ENCODE measurements at regions not wholly inside any gene's neighbourhood (a gene's known extent, or its start where the extent isn't known, plus 50 kb on each side); places are given as distances from the start of the nearest gene placed in this dataset.
"Not testable (repeated sequence)": the region's sequence is repeated elsewhere in the genome, so short reads cannot be mapped to it uniquely, and the experiment has no call there.

GRCh38 chr3:194051366-194052149 is 84.4 kb upstream of the HES1 start:
- no peak for DNase-seq

DNA sequence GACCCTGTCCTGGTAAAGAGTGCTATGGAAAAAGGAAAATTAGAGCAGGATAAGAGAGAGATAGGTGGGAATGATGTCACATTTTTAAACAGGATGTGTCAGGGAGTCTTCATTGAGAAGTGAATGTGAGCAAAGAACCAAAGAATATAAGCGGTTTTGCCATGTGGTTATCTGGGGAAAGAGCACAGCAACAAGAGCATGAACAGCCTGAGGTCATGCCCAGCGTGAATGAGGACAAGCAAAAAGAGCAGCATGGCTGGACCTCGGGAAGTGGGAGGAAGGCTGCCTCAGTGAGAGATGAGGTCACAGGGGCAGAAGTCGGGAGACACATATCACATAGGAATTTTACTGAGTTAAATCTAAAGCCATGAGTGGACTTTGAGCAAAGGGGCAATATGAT is 82.8 kb upstream of the HES1 start:
- no peak for DNase-seq

GRCh38 chr3:194054016-194054415 is 81.9 kb upstream of the HES1 start:
- no peak for DNase-seq

DNA sequence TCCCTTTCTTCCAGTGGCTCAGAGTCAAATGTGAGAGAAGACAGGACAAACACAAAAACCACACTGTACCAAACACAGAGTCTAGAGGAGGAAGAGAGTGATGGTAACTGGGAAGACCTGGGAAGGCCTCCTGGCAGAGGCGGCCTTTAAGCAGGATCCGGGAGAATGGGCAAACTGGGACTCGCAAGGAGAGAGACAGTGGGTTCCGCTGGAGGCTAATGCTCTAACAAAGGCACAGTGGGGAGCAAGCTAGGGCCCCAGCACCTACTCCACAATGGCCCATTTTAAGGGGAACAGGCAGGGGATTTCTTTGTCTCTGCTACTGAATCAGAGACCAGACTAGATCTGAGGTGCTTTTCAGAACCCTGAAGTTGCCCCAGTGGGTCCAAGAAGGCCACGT is 81.4 kb upstream of the HES1 start:
- no peak for DNase-seq

GRCh38 chr3:194054961-194055360 is 81.0 kb upstream of the HES1 start:
- no peak for DNase-seq

- not testable (repeated sequence) for DNase-seq
Observed at GRCh38 chr3:194056323-194056722, 79.6 kb upstream of the HES1 start.

DNA sequence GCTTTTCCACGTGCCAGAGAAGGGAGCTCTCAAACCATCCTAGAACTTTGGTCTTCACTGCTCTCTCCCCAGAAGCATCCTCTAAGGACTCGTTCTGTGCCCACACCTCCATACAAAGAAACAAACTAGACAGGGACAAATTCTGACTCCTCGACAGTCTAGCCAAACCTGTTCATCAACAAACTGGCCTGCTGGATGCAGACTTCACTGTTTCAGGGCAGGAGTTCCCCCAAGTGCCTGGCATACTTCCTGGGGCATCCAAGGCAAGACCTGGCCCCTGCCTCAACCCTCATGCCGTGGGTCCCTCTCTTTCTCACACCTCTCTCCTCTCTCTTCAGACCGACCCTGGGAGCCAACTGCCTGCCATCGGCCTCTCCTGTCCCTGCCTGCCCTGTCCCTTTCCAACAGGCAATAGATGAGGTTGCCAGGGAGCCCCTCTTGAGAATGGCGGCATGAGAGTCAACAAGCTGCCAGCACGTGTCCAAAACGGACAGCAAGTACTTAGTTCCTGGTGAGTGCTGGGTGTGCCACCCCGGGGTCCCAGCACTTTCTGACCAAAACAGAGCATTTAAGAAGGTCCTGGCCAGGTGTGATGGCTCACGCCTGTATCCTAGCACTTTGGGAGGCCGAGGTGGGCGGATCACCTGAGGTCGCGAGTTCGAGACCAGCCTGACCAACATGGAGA is 79.1 kb upstream of the HES1 start:
- no peak for DNase-seq

DNA sequence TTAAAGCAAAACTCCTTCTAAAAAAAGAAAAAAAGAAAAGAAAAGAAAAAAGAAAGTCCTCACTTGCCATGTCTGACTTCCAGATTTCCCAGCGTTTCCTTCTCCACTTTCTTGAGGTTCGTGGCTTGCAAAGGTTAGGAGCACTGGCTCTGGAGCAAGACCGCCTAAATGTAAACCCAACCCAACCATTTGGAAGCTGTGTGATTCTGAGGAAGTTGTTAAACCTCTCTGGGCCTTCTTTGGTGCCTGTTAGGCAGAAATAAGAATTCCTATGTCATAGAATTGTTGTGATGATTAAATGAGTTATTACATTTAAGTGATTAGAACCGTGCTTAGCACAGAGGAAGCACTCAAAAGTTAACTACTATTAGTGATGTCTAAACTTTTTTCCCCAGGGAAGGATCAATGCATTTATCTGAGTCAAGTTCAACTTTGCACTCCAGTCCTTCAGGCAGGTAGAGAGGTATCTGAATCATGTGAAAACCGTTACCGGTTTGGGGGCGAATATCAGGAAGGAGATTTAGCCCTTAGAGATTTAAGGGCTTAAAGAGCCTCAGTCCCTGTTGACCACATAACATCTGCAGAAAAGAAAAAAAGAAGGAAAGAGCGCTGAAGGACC is 78.3 kb upstream of the HES1 start:
- DNase-seq: no peak

DNA sequence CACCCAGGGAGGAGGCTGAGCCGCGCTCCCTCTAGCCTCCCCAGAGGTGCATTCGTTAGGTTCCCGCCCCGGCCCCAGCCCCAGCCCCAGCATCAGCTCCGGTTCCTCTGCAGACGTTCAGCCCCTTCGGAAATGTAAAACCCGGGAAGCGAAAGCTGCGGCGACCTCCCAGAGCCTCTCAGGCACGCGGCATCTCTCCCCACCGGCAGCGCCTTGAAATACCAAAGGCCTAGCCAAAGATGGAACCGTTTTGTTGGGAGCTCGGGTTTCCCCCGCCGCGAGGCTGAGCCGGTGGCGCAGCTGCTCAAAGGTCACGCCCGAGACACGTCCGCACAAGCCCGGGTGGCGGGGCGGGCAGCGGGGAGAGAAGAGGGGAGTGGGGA is 77.8 kb upstream of the HES1 start:
- DNase-seq: peak; percentile 6

DNA sequence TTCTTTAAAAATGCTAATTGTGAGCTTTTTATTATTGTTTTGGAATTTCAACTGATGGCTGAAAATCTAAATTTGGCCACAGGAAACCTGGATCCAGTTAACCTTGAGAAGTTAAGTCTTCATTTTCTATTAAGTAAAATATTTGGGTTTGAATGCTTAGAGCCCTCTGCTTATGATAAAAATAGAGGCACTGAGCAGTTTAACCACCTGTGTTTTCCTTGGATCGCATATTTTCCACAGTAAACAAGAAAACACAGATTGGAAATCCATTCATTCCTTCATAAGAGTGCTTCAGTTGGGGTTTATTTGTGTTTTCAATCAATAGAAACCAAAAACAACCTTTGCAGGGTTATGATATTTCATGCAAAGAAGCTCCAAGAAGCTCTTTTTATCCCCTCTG is 77.2 kb upstream of the HES1 start:
- DNase-seq: no peak

- DNase-seq: no peak
Observed at GRCh38 chr3:194061421-194062030, 74.4 kb upstream of the HES1 start.

DNA sequence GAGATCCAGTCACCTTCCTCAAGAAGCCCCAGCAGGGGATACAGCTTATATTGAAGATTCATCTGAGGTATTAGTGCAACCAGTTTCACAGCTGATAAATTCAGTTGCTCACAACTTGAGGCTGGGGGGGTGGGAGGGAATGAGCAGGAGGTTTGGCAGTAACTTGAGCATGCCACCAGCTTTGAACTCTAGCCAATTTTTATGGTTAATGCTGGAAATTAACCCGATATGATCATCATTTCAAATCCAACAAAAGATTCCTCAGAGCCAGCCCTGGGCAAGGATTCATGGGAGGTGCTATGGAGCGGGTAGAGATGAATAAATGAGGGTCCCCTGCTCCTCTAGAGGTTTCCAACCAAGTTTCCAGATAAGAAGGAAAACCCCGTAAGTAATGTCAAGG is 73.1 kb upstream of the HES1 start:
- DNase-seq: no peak

- DNase-seq: no peak
Observed at GRCh38 chr3:194064380-194065332, 71.3 kb upstream of the HES1 start.

DNA sequence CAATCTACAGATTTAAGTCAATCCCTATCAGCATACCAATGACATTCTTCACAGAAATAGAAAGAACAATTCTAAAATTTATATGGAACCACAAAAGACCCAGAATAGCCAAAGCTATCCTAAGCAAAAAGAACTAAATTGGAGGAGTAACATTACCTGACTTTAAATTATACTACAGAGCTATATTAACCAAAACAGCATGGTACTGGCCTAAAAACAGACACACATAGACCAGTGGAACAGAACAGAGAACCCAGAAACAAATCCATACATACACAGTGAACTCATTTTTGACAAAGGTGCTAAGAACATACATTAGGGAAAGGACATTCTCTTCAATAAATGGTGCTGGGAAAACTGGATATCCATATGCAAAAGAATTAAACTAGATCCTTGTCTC is 68.6 kb upstream of the HES1 start:
- DNase-seq: not testable (repeated sequence)

GRCh38 chr3:194067949-194068362 is 68.0 kb upstream of the HES1 start:
- no peak for DNase-seq

GRCh38 chr3:194069421-194070219 is 66.3 kb upstream of the HES1 start:
- DNase-seq: peak; percentile 41

DNA sequence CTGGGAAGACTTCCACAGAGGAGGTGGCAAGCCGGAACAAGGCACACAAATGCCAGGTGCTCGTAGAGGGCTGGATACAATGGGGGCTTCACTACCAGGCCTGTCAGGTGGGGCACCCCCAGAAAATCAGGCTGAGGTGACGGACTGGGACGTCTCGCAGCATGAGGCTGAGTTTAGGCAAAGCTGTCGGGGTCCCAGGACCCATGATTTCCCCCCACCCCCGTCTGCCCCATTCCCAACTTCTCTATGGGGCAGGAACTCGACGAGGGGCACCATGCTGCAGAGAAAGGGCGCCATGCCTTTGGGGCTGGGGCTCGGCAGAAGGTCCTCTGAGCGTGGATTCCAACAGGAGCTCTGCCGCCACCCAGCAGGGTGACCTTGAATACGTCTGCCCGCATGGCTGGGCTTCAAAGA is 65.7 kb upstream of the HES1 start:
- no peak for DNase-seq

- DNase-seq: peak; percentile 56
Observed at GRCh38 chr3:194070634-194071409, 65.1 kb upstream of the HES1 start.

- DNase-seq: no peak
Observed at GRCh38 chr3:194072097-194072428, 63.9 kb upstream of the HES1 start.

DNA sequence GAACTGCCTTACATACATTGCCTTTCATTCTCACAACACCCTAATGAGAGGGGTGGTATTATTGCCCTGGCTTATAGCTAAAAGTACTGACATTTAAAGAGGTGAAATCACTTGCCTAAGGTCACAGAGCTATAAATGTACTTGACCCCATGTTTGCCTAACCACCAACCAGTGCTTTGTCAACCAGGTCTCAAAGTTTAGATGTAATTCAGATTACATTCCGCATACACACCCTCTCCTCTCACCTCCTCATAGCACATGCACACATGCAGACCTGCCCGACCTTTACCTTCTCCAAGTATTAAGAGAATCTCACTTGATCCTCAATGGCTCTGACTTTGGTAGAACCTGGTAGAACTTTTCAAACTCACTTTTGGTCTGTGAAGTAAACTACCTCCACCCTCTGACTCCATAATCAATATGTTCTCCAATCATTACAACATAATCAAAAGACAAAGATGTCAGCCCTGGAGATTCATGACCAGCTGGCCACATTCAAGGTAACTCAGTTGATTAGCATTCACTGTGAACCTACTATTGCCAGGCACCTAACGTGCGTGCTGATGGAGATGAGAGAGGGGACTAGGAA is 63.2 kb upstream of the HES1 start:
- DNase-seq: no peak

- no peak for DNase-seq
Observed at GRCh38 chr3:194073926-194074325, 62.0 kb upstream of the HES1 start.

All from OCI-M1 (cell line).